DOHH2 (cell line): ENCODE measurements at regions not wholly inside any gene's neighbourhood (a gene's known extent, or its start where the extent isn't known, plus 50 kb on each side); places are given as distances from the start of the nearest gene placed in this dataset.

Source experiments
- H3F3A ChIP-seq: fragments of 200-600 bp; sonication (generic), shearing (Covaris generic); 2 replicates; pipeline ENCODE4 v1.6.0; 2016; ENCODE audit warnings: antibody characterized with exemption, mild to moderate bottlenecking; ENCODE audit not compliant: control insufficient read depth, insufficient read depth
- H3K27ac ChIP-seq: fragments of 200-600 bp; sonication (generic); 2 replicates; pipeline ENCODE4 v1.5.1; 2014; ENCODE audit warnings: low read depth, mild to moderate bottlenecking, low read length, moderate library complexity
- H3K27me3 ChIP-seq: fragments of 200-600 bp; sonication (generic); 2 replicates; pipeline ENCODE4 v1.6.1; 2014; ENCODE audit warnings: mild to moderate bottlenecking, low read length, mixed read lengths; ENCODE audit not compliant: control insufficient read depth
- H3K36me3 ChIP-seq: fragments of 200-600 bp; sonication (generic); 2 replicates; pipeline ENCODE4 v1.6.1; 2014; ENCODE audit warnings: mild to moderate bottlenecking, low read length, moderate library complexity, mixed read lengths; ENCODE audit not compliant: control insufficient read depth
- H3K4me1 ChIP-seq: fragments of 200-600 bp; sonication (generic); 2 replicates; pipeline ENCODE4 v1.6.1; 2014; ENCODE audit warnings: mild to moderate bottlenecking, low read length, mixed read lengths; ENCODE audit not compliant: control insufficient read depth
- H3K4me2 ChIP-seq: fragments of 200-600 bp; sonication (generic); 2 replicates; pipeline ENCODE4 v1.6.0; 2014; ENCODE audit warnings: mild to moderate bottlenecking, low read length, moderate library complexity
- H3K4me3 ChIP-seq: fragments of 200-600 bp; sonication (generic); 2 replicates; pipeline ENCODE4 v1.5.1; 2014; ENCODE audit warnings: mild to moderate bottlenecking, low read length, mixed read lengths
- H3K79me2 ChIP-seq: fragments of 200-600 bp; sonication (generic); 2 replicates; pipeline ENCODE4 v1.6.1; 2014; ENCODE audit warnings: mild to moderate bottlenecking, low read length, mixed read lengths; ENCODE audit not compliant: control insufficient read depth
- H3K9me2 ChIP-seq: fragments of 200-600 bp; sonication (generic); replicated peaks from 2 replicates; pipeline ENCODE4 v1.6.1; 2014; ENCODE audit warnings: mild to moderate bottlenecking, low read length, mixed read lengths; ENCODE audit not compliant: control insufficient read depth
- H3K9me3 ChIP-seq: fragments of 200-600 bp; sonication (generic); 2 replicates; pipeline ENCODE4 v1.6.1; 2014; ENCODE audit warnings: antibody characterized with exemption, low read length, mixed read lengths; ENCODE audit not compliant: control insufficient read depth, insufficient read depth
- H4K20me1 ChIP-seq: fragments of 200-600 bp; sonication (generic); 2 replicates; pipeline ENCODE4 v1.6.0; 2014; ENCODE audit warnings: low read depth, mild to moderate bottlenecking, antibody characterized with exemption, low read length, moderate library complexity; ENCODE audit not compliant: control insufficient read depth, insufficient read depth
- EZH2phosphoT487 ChIP-seq: fragments of 200-600 bp; sonication (generic); IDR thresholded peaks from 2 replicates; pipeline ENCODE4 v1.6.1; 2017; ENCODE audit warnings: borderline replicate concordance, mild to moderate bottlenecking, antibody characterized with exemption, low read length, moderate library complexity, mixed read lengths
- TF ChIP-seq, protein P1 (sequence below): fragments of 200-600 bp; sonication (generic); IDR thresholded peaks from one replicate; pipeline ENCODE4 v1.5.1; 2014; ENCODE audit warnings: antibody characterized with exemption, mild to moderate bottlenecking, low read depth, low read length; ENCODE audit not compliant: poor library complexity, severe bottlenecking

DNA sequence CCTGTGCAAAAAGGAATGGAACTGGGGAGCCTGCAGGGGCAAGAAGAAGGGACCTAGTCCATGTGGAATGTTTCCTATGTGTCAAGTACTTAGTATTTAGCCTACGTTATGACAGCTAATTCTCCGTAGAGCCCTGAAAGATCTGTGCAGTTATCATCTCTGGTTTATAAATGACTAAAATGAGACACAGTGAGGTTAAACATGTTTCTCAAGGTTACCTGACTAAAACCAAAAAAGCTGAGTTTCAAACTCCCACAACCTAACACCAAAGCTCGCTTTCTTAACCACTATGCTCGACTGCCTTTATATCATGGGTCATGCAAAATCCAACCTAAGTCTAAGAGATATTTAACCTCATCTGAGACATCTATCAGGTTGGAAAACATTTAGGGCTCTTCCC, 53.3 kb upstream of the CCL2 start:
- Histone ChIP-seq H3F3A (no peaks in the 10 kb centered on the region), H3K9me3 (no peaks in the 10 kb centered on the region), H3K4me2 (no peak overlapping the region), H3K27me3 (peaks cover 8% of the 10 kb centered on the region; the same call in 1 of the 2 replicates), H3K9me2 (no peaks in the 10 kb centered on the region), H3K4me3 (no peak overlapping the region), H3K4me1 (no peaks in the 10 kb centered on the region), H3K36me3 (no peaks in the 10 kb centered on the region), H3K79me2 (no peaks in the 10 kb centered on the region), H3K27ac (no peak overlapping the region), H4K20me1 (no peaks in the 10 kb centered on the region)
- no peak for TF ChIP-seq EZH2phosphoT487
- TF ChIP-seq, protein P1, sequence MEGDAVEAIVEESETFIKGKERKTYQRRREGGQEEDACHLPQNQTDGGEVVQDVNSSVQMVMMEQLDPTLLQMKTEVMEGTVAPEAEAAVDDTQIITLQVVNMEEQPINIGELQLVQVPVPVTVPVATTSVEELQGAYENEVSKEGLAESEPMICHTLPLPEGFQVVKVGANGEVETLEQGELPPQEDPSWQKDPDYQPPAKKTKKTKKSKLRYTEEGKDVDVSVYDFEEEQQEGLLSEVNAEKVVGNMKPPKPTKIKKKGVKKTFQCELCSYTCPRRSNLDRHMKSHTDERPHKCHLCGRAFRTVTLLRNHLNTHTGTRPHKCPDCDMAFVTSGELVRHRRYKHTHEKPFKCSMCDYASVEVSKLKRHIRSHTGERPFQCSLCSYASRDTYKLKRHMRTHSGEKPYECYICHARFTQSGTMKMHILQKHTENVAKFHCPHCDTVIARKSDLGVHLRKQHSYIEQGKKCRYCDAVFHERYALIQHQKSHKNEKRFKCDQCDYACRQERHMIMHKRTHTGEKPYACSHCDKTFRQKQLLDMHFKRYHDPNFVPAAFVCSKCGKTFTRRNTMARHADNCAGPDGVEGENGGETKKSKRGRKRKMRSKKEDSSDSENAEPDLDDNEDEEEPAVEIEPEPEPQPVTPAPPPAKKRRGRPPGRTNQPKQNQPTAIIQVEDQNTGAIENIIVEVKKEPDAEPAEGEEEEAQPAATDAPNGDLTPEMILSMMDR, result no peak

DNA sequence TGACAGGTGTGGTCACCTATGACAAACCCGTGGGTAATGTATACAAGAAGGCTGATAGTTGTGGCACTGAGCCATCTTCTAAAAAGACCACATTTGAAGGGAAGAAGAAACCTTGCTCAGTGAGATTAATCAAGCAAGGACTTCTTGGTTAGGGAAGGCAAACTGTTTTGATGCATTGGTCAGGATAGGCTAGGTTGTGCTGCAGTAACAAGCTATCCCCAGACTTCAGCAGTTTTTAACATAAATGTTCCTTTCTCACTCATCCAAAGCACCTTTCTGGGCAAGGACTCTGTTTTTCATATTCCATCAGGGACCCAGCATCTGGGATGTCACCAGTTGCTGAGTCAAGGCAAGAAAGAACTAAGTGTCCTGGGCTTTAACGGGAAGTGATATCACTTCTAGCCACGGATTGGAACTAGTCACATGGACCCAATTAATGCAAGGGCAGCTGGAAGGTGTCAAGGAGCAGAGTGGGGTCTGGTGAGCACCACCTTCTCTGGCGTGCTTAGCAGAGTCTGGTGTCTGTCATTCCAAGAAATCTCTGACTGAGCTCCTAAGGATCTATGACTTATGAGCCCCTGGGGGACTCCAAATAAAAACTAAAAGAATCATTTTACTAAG, 52.0 kb upstream of the CCL2 start:
- Histone ChIP-seq H3K9me2 (no peaks in the 10 kb centered on the region), H3K4me2 (no peak overlapping the region), H3K36me3 (no peaks in the 10 kb centered on the region), H3K79me2 (no peaks in the 10 kb centered on the region), H3K9me3 (no peaks in the 10 kb centered on the region), H3F3A (no peaks in the 10 kb centered on the region), H3K4me3 (no peak overlapping the region), H4K20me1 (no peaks in the 10 kb centered on the region), H3K4me1 (no peaks in the 10 kb centered on the region), H3K27ac (no peak overlapping the region), H3K27me3 (peaks cover 8% of the 10 kb centered on the region; the same call in 1 of the 2 replicates)
- no peak for TF ChIP-seq EZH2phosphoT487
- TF ChIP-seq, protein P1, result no peak

DNA sequence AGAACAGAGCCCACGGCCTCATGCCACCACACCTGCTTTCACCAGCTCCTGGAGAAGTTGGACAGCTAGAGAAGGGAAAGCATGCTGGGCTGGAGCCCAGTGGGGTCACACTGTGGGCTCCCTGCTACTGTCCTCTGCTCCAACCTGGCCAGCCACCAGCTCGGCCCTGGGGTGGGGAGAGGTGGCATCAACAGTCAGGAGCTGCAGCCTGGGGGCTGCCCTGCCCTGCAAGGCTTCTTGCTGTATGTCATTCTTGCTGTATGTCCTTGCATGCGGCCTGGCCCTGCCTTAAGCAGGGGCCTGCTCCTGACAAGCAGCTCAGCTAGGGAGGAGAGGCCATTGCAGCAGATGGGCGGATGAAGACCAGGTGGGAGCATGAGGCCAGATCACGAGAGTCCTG, 50.7 kb upstream of the CCL2 start:
- no peaks in the 10 kb centered on the region for H3K9me2 ChIP-seq
- no peak overlapping the region for H3K4me3 ChIP-seq
- no peaks in the 10 kb centered on the region for H3K79me2 ChIP-seq
- no peak overlapping the region for H3K27ac ChIP-seq
- no peaks in the 10 kb centered on the region for H3F3A ChIP-seq
- no peaks in the 10 kb centered on the region for H3K4me1 ChIP-seq
- no peaks in the 10 kb centered on the region for H3K36me3 ChIP-seq
- H4K20me1 ChIP-seq, result no peaks in the 10 kb centered on the region
- peaks cover 8% of the 10 kb centered on the region; the same call in 1 of the 2 replicates for H3K27me3 ChIP-seq
- H3K9me3 ChIP-seq, result no peaks in the 10 kb centered on the region
- no peak overlapping the region for H3K4me2 ChIP-seq
- TF ChIP-seq, protein P1, result no peak
- no peak for TF ChIP-seq EZH2phosphoT487
